Heart left ventricle (tissue), 16 donors: ENCODE measurements at regions not wholly inside any gene's neighbourhood (a gene's known extent, or its start where the extent isn't known, plus 50 kb on each side); places are given as distances from the start of the nearest gene placed in this dataset.

Experiments used
- ATAC-seq, 4 donors: fragments of 200-7000 bp; cut with Tn5 transposase; one replicate each; pipeline ENCODE4 v1.9.1; 2020 to 2022; ENCODE audit warnings: moderate library complexity in 4 of 4, mild to moderate bottlenecking in 3 of 4, moderate number of reproducible peaks in 1 of 4
- DNase-seq, 5 donors: peaks; one replicate each; pipeline ENCODE4 v3.0.0-alpha.2; 2020
- H3K27ac ChIP-seq, 12 donors: fragments of 200-600 bp; sonication (generic) in 4 of 12; one replicate each; pipeline versions ENCODE4 v1.5.0 to v1.8.0; 2016 to 2022; ENCODE audit warnings: mild to moderate bottlenecking in 2 of 12
- H3K27me3 ChIP-seq, 9 donors: fragments of 200-600 bp; sonication (generic) in 2 of 9; one replicate each; pipeline versions ENCODE4 v1.5.1 to v1.8.0; 2016 to 2022; ENCODE audit warnings: mild to moderate bottlenecking in 3 of 9
- H3K36me3 ChIP-seq, 9 donors: fragments of 200-600 bp; sonication (generic) in 2 of 9; one replicate each; pipeline versions ENCODE4 v1.5.0 to v1.8.0; 2018 to 2022; ENCODE audit warnings: mild to moderate bottlenecking in 2 of 9
- H3K4me1 ChIP-seq, 12 donors: fragments of 200-600 bp; sonication (generic) in 4 of 12; one replicate each; pipeline versions ENCODE4 v1.5.0 to v1.8.0; 2016 to 2022; ENCODE audit warnings: mild to moderate bottlenecking in 3 of 12
- H3K4me3 ChIP-seq, 12 donors: fragments of 200-600 bp; sonication (generic) in 4 of 12; one replicate each; pipeline versions ENCODE4 v1.5.0 to v1.8.0; 2017 to 2022; ENCODE audit warnings: mild to moderate bottlenecking in 9 of 12, moderate library complexity in 4 of 12
- H3K9me3 ChIP-seq, 12 donors: fragments of 200-600 bp; sonication (generic) in 4 of 12; one replicate each; pipeline versions ENCODE4 v1.5.0 to v1.8.0; 2016 to 2022; ENCODE audit warnings: mild to moderate bottlenecking in 1 of 12
- CTCF ChIP-seq, 12 donors: fragments of 200-600 bp; sonication (generic) in 4 of 12; IDR thresholded peaks; one replicate each; pipeline versions ENCODE4 v1.5.0 to v1.8.0; 2018 to 2022; ENCODE audit warnings: antibody characterized with exemption in 12 of 12, mild to moderate bottlenecking in 5 of 12
- POLR2A ChIP-seq, 2 donors: fragments of 450-650 bp; IDR thresholded peaks; one replicate each; pipeline ENCODE4 v1.6.1; 2017; ENCODE audit warnings: antibody characterized with exemption in 2 of 2, mild to moderate bottlenecking in 2 of 2, moderate library complexity in 2 of 2
- WGBS, 4 donors: extraction: QIAGEN DNeasy Blood & Tissue Kit in 2 of 4; methylation state at CpG; one replicate each; pipeline versions ENCODE4 v1.1.5 to v1.1.7; 2013 to 2018; 5-methylcytosine and 5-hydroxymethylcytosine counted together
- intact Hi-C, 10 donors: fragments of 100-400 bp; cut with DNase I; formaldehyde crosslinking; loops; one replicate each; pipeline versions ENCODE4 v1.11.1 to v1.14.2; 2022
- donor health status: ischemic (EF 13 %, LVEDD 7.1; RV severe dilation, severe dysfunction).
- donor health status: healthy with polysubstance abuse.
- donor health status: DM: no; HTN: yes; CAD: no.
- donor health status: DM: no; HTN: no; CAD: no.
- donor health status: ischemic (EF 25% LVEDD 6.9; RV normal size, moderate dysfunction).
- donor health status: ischemic (EF 25% LVEDD 5.7; RV mildly dilated, moderate dysfunction).
- donor health status: healthy.
- donor health status: DM: yes; HTN: yes; CAD: no.
- donor health status: ischemic (EF 35%, LVEDD 5.7; RV mildly dilated, moderate dysfunction).
- donor health status: nonischemic (EF 11% LVEDD 7.7; RV severe dilation, severe dysfunction).
- donor health status: DM: yes; HTN: yes; CAD: no.
- donor health status: PGD.
- donor health status: ischemic (EF 29% LVEDD 5.4; RV normal size, mild dysfunction).
- donor health status: nonischemic (EF 23%, LVEDD 6.1; RV moderate dilation, normal function).

- no peak overlapping the region for H3K27ac ChIP-seq
- 57 to 67% (median 61%) methylated on average over 6 of the region's 6 CpGs for WGBS, 4 donors
- intact Hi-C loops: no loop called here
Observed at GRCh38 chr11:115008799-115009198, 330.5 kb downstream of the NXPE2 start.

GRCh38 chr11:115017529-115017928 lies 339.2 kb downstream of the NXPE2 start:
- intact Hi-C loops: no loop called here
- TF ChIP-seq POLR2A (IDR thresholded peaks at IDR 0.05) (no peak), CTCF (IDR thresholded peaks at IDR 0.05) (no peak)
- no peak for DNase-seq
- H3K27ac ChIP-seq: no peak overlapping the region
- peaks cover 0 to 36% (median 14%) of the 10 kb centered on the region in 12 donors for H3K9me3 ChIP-seq
- H3K36me3 ChIP-seq: no peaks in the 10 kb centered on the region
- no peak for ATAC-seq
- no peaks in the 10 kb centered on the region for H3K4me1 ChIP-seq
- no peaks in the 10 kb centered on the region for H3K27me3 ChIP-seq
- no peak overlapping the region for H3K4me3 ChIP-seq

More at GRCh38 chr11:115008799-115009198, 330.5 kb downstream of the NXPE2 start:
- Histone ChIP-seq H3K4me3 (no peak overlapping the region), H3K27me3 (no peaks in the 10 kb centered on the region), H3K4me1 (no peaks in the 10 kb centered on the region), H3K36me3 (no peaks in the 10 kb centered on the region), H3K9me3 (peaks cover 0 to 4% (median 0%) of the 10 kb centered on the region in 12 donors)
- no peak for DNase-seq
- no peak for ATAC-seq
- TF ChIP-seq CTCF (IDR thresholded peaks at IDR 0.05) (no peak), POLR2A (IDR thresholded peaks at IDR 0.05) (no peak)

- Histone ChIP-seq H3K27me3 (no peaks in the 10 kb centered on the region), H3K9me3 (peaks cover 0 to 4% (median 0%) of the 10 kb centered on the region in 12 donors), H3K27ac (no peak overlapping the region), H3K4me3 (no peak overlapping the region), H3K4me1 (no peaks in the 10 kb centered on the region), H3K36me3 (no peaks in the 10 kb centered on the region)
- no peak for TF ChIP-seq CTCF (IDR thresholded peaks at IDR 0.05)
- no peak for TF ChIP-seq POLR2A (IDR thresholded peaks at IDR 0.05)
- intact Hi-C loops: no loop called here
- ATAC-seq: no peak
- no peak for DNase-seq
Observed at GRCh38 chr11:115030166-115030565, 351.8 kb downstream of the NXPE2 start.

- Histone ChIP-seq H3K9me3 (peaks cover 0 to 9% (median 0%) of the 10 kb centered on the region in 12 donors), H3K4me1 (no peaks in the 10 kb centered on the region), H3K27ac (no peak overlapping the region), H3K27me3 (no peaks in the 10 kb centered on the region), H3K4me3 (no peak overlapping the region), H3K36me3 (no peaks in the 10 kb centered on the region)
- TF ChIP-seq POLR2A (IDR thresholded peaks at IDR 0.05) (no peak), CTCF (IDR thresholded peaks at IDR 0.05) (no peak)
- ATAC-seq (no peak), DNase-seq (no peak)
- 86 to 89% (median 87%) methylated on average over 7 of the region's 7 CpGs for WGBS, 4 donors
- intact Hi-C loops: no loop called here
Observed at GRCh38 chr11:115036406-115037180, 358.3 kb downstream of the NXPE2 start.
